Prostate gland (tissue), 2 donors: ENCODE measurements at regions not wholly inside any gene's neighbourhood (a gene's known extent, or its start where the extent isn't known, plus 50 kb on each side); places are given as distances from the start of the nearest gene placed in this dataset.

Experiments used
- CTCF ChIP-seq, 4 experiments: fragments of 200-600 bp in 2 of 4; fragments of 450-650 bp in 2 of 4; sonication (generic) in 2 of 4; IDR thresholded peaks; 1 replicate in 3 of 4; 2 replicates in 1 of 4; pipeline ENCODE4 v1.5.1; 2016 to 2019; ENCODE audit warnings: antibody characterized with exemption in 4 of 4, mild to moderate bottlenecking in 2 of 4, moderate library complexity in 2 of 4
- POLR2A ChIP-seq: fragments of 450-650 bp; IDR thresholded peaks from one replicate; pipeline ENCODE4 v1.6.1; 2016; ENCODE audit warnings: antibody characterized with exemption, mild to moderate bottlenecking
- POLR2AphosphoS5 ChIP-seq: sonication (generic); formaldehyde crosslinking; IDR thresholded peaks from one replicate; pipeline ENCODE4 v1.6.1; 2017; ENCODE audit warnings: antibody characterized with exemption

- TF ChIP-seq CTCF (IDR thresholded peaks at IDR 0.05) (no peak), POLR2A (no peak), POLR2AphosphoS5 (no peak)
These were observed 297.6 kb downstream of the TTLL7 start for GRCh38 chr1:83701355-83701754.
